OCI-LY7 (cell line): ENCODE measurements at regions not wholly inside any gene's neighbourhood (a gene's known extent, or its start where the extent isn't known, plus 50 kb on each side); places are given as distances from the start of the nearest gene placed in this dataset.
"Not testable (repeated sequence)": the region's sequence is repeated elsewhere in the genome, so short reads cannot be mapped to it uniquely, and the experiment has no call there.

Source experiments
- BruUV-seq: library from RNA; stranded (reverse); fragments of 400-500 nt; replicated peaks from 2 replicates; lab custom pipeline; 2021; lab: Mats Ljungman, UMichigan
- CTCF ChIA-PET: fragments of 300-600 bp; sonication (Branson Sonifier 250); formaldehyde crosslinking; loops from one replicate; lab custom pipeline; 2022; ENCODE audit warnings: antibody characterized with exemption; ENCODE audit not compliant: unreplicated experiment; lab: Charles Lee
- POLR2A ChIA-PET: fragments of 300-600 bp; sonication (Branson Sonifier 250); formaldehyde crosslinking; loops from one replicate; lab custom pipeline; 2022; ENCODE audit warnings: antibody characterized with exemption; lab: Charles Lee
- DNase-seq: peaks from one replicate; pipeline ENCODE4 v3.0.0-alpha.2; 2015; ENCODE audit warnings: low spot score
- H2AFZ ChIP-seq: fragments of 200-600 bp; sonication (generic), shearing (Covaris generic); 2 replicates; pipeline ENCODE4 v1.6.1; 2014; ENCODE audit warnings: mild to moderate bottlenecking, antibody characterized with exemption, low read length, moderate library complexity
- H3K27ac ChIP-seq: fragments of 200-600 bp; sonication (generic); 2 replicates; pipeline ENCODE4 v1.5.1; 2014; ENCODE audit warnings: mixed run types, low read depth, mild to moderate bottlenecking, moderate library complexity, low read length, inconsistent platforms; ENCODE audit not compliant: poor library complexity, severe bottlenecking
- H3K36me3 ChIP-seq: fragments of 200-600 bp; sonication (generic); 2 replicates; pipeline ENCODE4 v1.6.1; 2014; ENCODE audit warnings: mild to moderate bottlenecking, antibody characterized with exemption, low read length, moderate library complexity, mixed read lengths; ENCODE audit not compliant: insufficient read depth
- H3K4me1 ChIP-seq: fragments of 200-600 bp; sonication (generic); 2 replicates; pipeline ENCODE4 v1.5.1; 2014; ENCODE audit warnings: mild to moderate bottlenecking, low read length; ENCODE audit not compliant: insufficient read depth, poor library complexity, severe bottlenecking
- H3K4me2 ChIP-seq: fragments of 200-600 bp; sonication (generic); 2 replicates; pipeline ENCODE4 v1.6.1; 2014; ENCODE audit warnings: mild to moderate bottlenecking, low read length
- H3K4me3 ChIP-seq: fragments of 200-600 bp; sonication (generic); 2 replicates; pipeline ENCODE4 v1.5.1; 2014; ENCODE audit warnings: mild to moderate bottlenecking, low read depth, low read length; ENCODE audit not compliant: poor library complexity, severe bottlenecking
- H3K79me2 ChIP-seq: fragments of 200-600 bp; sonication (generic); 2 replicates; pipeline ENCODE4 v1.6.1; 2016; ENCODE audit warnings: low read depth, mild to moderate bottlenecking, low read length, moderate library complexity, mixed read lengths; ENCODE audit not compliant: insufficient read depth
- H3K9me2 ChIP-seq: fragments of 200-600 bp; sonication (generic); 2 replicates; pipeline ENCODE4 v1.6.1; 2016; ENCODE audit warnings: mild to moderate bottlenecking, low read length, mixed read lengths; ENCODE audit not compliant: insufficient read depth
- H3K9me3 ChIP-seq: fragments of 200-600 bp; sonication (generic); 2 replicates; pipeline ENCODE4 v1.6.1; 2014; ENCODE audit warnings: mild to moderate bottlenecking, mixed run types, low read length, mixed read lengths
- H4K20me1 ChIP-seq: fragments of 200-600 bp; sonication (generic); 2 replicates; pipeline ENCODE4 v1.6.1; 2014; ENCODE audit warnings: mild to moderate bottlenecking, antibody characterized with exemption, low read length, moderate library complexity, mixed read lengths; ENCODE audit not compliant: insufficient read depth
- EZH2phosphoT487 ChIP-seq: fragments of 200-600 bp; sonication (generic); IDR thresholded peaks from 2 replicates; pipeline ENCODE4 v1.6.1; 2018; ENCODE audit warnings: low read depth, borderline replicate concordance, mild to moderate bottlenecking, mixed run types, antibody characterized with exemption, low read length, moderate library complexity, mixed read lengths
- intact Hi-C: fragments of 100-400 bp; cut with micrococcal nuclease; formaldehyde crosslinking; loops from one replicate; pipeline ENCODE4 v1.10.0; 2022; ENCODE audit not compliant: unreplicated experiment
- TF ChIP-seq, protein P1 (sequence below): fragments of 200-600 bp; sonication (generic); conservative IDR thresholded peaks from 2 replicates; pipeline ENCODE4 v1.5.1; 2014; ENCODE audit warnings: mild to moderate bottlenecking, antibody characterized with exemption, low read length, moderate library complexity, mixed read lengths

DNA sequence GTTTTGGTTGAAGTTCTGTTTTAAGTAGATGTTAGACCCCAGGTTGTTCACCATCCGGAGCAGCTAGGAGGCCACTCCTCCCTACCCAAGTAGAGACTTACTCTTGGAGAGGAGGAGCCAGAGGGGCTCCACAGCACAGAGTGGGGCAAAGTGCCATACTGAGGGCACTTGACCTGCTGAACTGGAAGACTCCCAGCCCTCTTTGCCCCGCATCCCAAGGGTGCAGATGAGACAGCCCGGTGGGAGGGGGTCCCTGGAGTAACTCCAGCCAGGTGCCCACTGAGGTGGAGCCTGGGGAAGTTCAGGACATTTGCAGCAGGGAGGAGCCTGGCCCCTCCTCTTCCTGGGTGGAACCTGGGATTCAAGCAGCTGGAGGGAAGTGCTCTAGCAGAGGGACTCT lies 102.1 kb upstream of the GPR6 start:
- intact Hi-C loops = loop anchor here (10.0 kb wide), 1 partner anchor 159 kb away; no protein-coding TSS in a partner anchor
- H3K79me2 ChIP-seq = no peaks in the 10 kb centered on the region
- H4K20me1 ChIP-seq = no peaks in the 10 kb centered on the region
- no peaks in the 10 kb centered on the region for H3K36me3 ChIP-seq
- H3K4me1 ChIP-seq = no peaks in the 10 kb centered on the region
- H3K4me2 ChIP-seq = no peak overlapping the region
- no peak overlapping the region for H3K4me3 ChIP-seq
- no peak overlapping the region for H2AFZ ChIP-seq
- no peak for DNase-seq
- TF ChIP-seq, protein P1, sequence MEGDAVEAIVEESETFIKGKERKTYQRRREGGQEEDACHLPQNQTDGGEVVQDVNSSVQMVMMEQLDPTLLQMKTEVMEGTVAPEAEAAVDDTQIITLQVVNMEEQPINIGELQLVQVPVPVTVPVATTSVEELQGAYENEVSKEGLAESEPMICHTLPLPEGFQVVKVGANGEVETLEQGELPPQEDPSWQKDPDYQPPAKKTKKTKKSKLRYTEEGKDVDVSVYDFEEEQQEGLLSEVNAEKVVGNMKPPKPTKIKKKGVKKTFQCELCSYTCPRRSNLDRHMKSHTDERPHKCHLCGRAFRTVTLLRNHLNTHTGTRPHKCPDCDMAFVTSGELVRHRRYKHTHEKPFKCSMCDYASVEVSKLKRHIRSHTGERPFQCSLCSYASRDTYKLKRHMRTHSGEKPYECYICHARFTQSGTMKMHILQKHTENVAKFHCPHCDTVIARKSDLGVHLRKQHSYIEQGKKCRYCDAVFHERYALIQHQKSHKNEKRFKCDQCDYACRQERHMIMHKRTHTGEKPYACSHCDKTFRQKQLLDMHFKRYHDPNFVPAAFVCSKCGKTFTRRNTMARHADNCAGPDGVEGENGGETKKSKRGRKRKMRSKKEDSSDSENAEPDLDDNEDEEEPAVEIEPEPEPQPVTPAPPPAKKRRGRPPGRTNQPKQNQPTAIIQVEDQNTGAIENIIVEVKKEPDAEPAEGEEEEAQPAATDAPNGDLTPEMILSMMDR = no peak
- TF ChIP-seq EZH2phosphoT487 = no peak
- no peaks in the 10 kb centered on the region for H3K9me2 ChIP-seq
- CTCF ChIA-PET = interaction anchor here (0.5 kb wide), 1 partner anchor 341 kb away, joined by 3 read pairs; no protein-coding TSS in a partner anchor
- H3K9me3 ChIP-seq = no peaks in the 10 kb centered on the region
- H3K27ac ChIP-seq = no peak overlapping the region
- BruUV-seq = no TSS peak
- POLR2A ChIA-PET = no interaction called here

DNA sequence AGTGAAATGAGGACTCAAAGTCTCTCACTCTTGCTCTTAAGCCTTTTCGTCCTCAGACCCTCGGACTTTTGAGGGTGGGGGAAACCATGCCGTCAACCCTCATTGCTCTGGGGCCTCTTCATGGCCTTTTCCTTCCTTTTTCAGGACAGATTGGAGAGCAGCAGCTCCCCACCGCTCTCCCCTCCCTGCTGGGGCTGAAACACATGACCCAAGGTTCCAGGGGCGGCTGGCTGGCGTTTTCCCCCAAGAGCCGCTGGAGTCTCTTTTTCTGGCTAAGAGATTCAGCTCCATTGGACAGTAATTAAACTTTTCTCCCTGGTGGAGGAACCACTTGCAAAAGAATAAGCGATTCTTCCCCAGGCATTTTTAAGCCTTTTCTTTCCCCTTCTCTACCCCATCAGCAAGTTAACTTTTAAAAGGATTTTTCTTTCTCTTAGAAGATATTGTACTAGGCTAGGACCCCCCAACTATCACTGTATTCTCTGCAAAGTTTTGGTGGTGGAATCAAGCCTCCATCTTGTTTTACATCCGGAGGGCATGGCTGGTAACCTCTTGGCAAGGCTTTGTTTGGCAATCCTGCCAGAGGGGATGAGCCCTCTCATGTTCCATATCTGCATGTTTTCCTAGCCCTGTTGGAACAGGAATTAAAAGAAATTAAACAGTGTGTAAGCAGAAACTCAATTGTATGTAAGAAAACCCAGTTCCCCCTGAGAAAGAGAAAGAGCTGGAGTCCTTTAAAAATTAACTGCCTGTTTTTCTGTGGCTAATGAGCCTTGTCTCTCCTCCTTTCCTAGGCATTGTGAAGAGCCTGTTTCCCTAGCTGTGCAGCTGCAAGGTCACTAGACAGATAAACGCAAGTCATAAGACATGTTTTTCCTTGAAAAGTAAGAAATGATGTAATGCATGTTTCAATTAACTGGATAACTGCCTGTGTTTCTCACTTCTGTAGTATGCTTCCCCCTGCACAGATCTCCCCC lies 100.8 kb upstream of the GPR6 start:
- H3K4me2 ChIP-seq = no peak overlapping the region
- H4K20me1 ChIP-seq = no peaks in the 10 kb centered on the region
- TF ChIP-seq EZH2phosphoT487 = no peak
- TF ChIP-seq, protein P1 = no peak
- CTCF ChIA-PET = no interaction called here
- no peak for DNase-seq
- no peaks in the 10 kb centered on the region for H3K79me2 ChIP-seq
- H2AFZ ChIP-seq = no peak overlapping the region
- intact Hi-C loops = loop anchor here (10.0 kb wide), 1 partner anchor 157 kb away; no protein-coding TSS in a partner anchor
- POLR2A ChIA-PET = no interaction called here
- H3K9me3 ChIP-seq = no peaks in the 10 kb centered on the region
- no peaks in the 10 kb centered on the region for H3K9me2 ChIP-seq
- BruUV-seq = no TSS peak
- no peak overlapping the region for H3K27ac ChIP-seq
- no peak overlapping the region for H3K4me3 ChIP-seq
- no peaks in the 10 kb centered on the region for H3K4me1 ChIP-seq
- H3K36me3 ChIP-seq = no peaks in the 10 kb centered on the region

DNA sequence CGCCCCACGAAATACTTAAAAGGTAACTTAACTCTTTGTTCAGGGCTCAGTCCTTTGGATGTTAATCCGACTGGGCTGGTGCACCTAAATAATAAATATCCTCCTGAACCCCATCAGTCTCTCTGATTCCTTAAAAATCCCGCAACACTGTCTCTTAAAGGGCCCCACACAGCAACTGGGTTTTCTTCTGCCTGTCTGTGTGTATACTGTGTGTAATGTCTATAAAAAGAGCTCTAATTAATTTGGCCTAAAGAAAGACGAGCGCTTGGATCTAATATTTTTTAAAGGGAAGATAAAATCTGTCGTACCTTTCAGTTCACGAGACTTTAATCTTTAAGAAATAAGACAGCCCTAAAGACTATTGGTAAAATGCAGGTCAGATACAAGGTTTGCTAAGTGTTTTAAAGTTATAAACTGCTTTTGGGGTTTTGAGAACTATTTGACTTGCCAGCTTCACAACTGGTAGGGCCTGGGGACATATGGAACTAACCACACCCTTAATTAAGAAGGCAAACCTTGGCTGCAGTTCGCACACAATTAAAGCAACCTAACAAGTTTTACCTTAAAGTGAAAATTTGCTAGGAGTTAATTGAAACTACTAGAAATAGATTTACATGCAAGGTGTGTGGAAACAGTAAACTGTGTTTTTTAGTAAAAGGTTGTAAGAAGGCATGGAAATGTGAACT lies 100.0 kb upstream of the GPR6 start:
- H3K79me2 ChIP-seq, H3K4me3 ChIP-seq, CTCF ChIA-PET, H3K36me3 ChIP-seq, H3K4me2 ChIP-seq, H4K20me1 ChIP-seq, DNase-seq, H2AFZ ChIP-seq, BruUV-seq, H3K9me2 ChIP-seq, POLR2A ChIA-PET, H3K9me3 ChIP-seq, H3K27ac ChIP-seq, H3K4me1 ChIP-seq: not testable (repeated sequence)
- intact Hi-C loops = loop anchor here (10.0 kb wide), 1 partner anchor 157 kb away; no protein-coding TSS in a partner anchor

DNA sequence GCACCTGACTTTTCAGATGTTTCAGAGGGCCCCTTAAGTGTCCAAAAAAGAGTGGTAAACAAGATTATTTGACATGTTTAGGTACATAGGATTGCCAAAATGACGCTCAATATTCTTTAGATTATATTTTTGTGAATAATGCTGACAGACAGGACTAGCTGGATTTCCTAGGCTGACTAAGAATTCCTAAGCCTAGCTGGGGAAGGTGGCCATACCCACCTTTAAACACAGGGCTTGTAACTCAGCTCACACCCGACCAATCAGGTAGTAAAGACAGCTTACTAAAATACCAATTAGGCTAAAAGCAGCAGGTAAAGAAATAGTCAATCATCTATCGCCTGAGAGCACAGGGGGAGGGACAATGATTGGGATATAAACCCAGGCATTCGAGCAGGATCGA lies 99.0 kb upstream of the GPR6 start:
- CTCF ChIA-PET, H3K36me3 ChIP-seq, H2AFZ ChIP-seq, H3K4me2 ChIP-seq, BruUV-seq, H4K20me1 ChIP-seq, H3K9me3 ChIP-seq, H3K79me2 ChIP-seq, H3K9me2 ChIP-seq, H3K27ac ChIP-seq, DNase-seq, H3K4me1 ChIP-seq, H3K4me3 ChIP-seq: not testable (repeated sequence)
- intact Hi-C loops = loop anchor here (10.0 kb wide), 1 partner anchor 156 kb away; no protein-coding TSS in a partner anchor
- POLR2A ChIA-PET = interaction anchor here (0.6 to 0.7 kb wide), 2 partner anchors 157 to 894 kb away, joined by 3 read pairs; no protein-coding TSS in a partner anchor
